Ovary (tissue), 3 donors: ENCODE measurements at regions not wholly inside any gene's neighbourhood (a gene's known extent, or its start where the extent isn't known, plus 50 kb on each side); places are given as distances from the start of the nearest gene placed in this dataset.

Source experiments
- CTCF ChIP-seq, 3 donors: fragments of 450-650 bp in 2 of 3; fragments of 200-600 bp in 1 of 3; IDR thresholded peaks; one replicate each; pipeline versions ENCODE4 v1.5.1 to v1.8.0; 2016 to 2022; ENCODE audit warnings: antibody characterized with exemption in 3 of 3, mild to moderate bottlenecking in 1 of 3
- POLR2A ChIP-seq: fragments of 450-650 bp; IDR thresholded peaks from one replicate; pipeline ENCODE4 v1.6.1; 2017; ENCODE audit warnings: antibody characterized with exemption, mild to moderate bottlenecking, moderate library complexity
- donor health status: DM: no; HTN: no; CAD: no.

- TF ChIP-seq CTCF (IDR thresholded peaks at IDR 0.05) (no peak), POLR2A (no peak)
These were observed 350.6 kb upstream of the ARGLU1 start for GRCh38 chr13:106918557-106918860.
